ENCODE measurements at regions not wholly inside any gene's neighbourhood (a gene's known extent, or its start where the extent isn't known, plus 50 kb on each side); places are given as distances from the start of the nearest gene placed in this dataset.

- TF ChIP-seq POLR2G (IDR thresholded peaks at IDR 0.05; ENCODE audit: low read depth, low read length), result no peak
- ChIA-PET CTCF (ENCODE audit: low intra/inter-chr PET ratio, low total read pairs) (no interaction called here), POLR2A (no interaction called here)
- Histone ChIP-seq H3K9me3 (ENCODE audit: low read length) (peaks cover 45% of the 10 kb centered on the region), H2AFZ (ENCODE audit: low read length) (no peak overlapping the region), H3K4me2 (ENCODE audit: low read depth, low read length) (no peak overlapping the region), H3K27me3 (ENCODE audit: control insufficient read depth in 1 of 2, insufficient read depth in 2 of 2, low read length in 2 of 2) (no peaks in the 10 kb centered on the region), H3K4me3 (replicated peaks in 1 of 3; ENCODE audit: insufficient read depth in 1 of 3, low read depth in 2 of 3, low read length in 3 of 3) (no peak overlapping the region), H4K20me1 (ENCODE audit: insufficient read depth, low read length) (no peaks in the 10 kb centered on the region), H3K79me2 (ENCODE audit: insufficient read depth, low read length) (no peaks in the 10 kb centered on the region), H3K27ac (ENCODE audit: extremely low read length, insufficient read depth, low read length) (no peak overlapping the region), H3K4me1 (ENCODE audit: insufficient read depth, low read length) (no peaks in the 10 kb centered on the region), H3K36me3 (replicated peaks in 1 of 2; ENCODE audit: control insufficient read depth in 1 of 2, insufficient read depth in 2 of 2, low read length in 2 of 2) (no peaks in the 10 kb centered on the region), H3K9ac (ENCODE audit: insufficient read depth, low read depth, low read length) (no peak overlapping the region)
- DNase-seq (ENCODE audit: low spot score) (no peak), ATAC-seq (no peak), FAIRE-seq (no peak)
- intact Hi-C loops (cut with micrococcal nuclease; ENCODE audit: unreplicated experiment) (no loop called here), in situ Hi-C loops (cut with HindIII; ENCODE audit: extremely low pct_ligation_motif_present, low pct_unique_long_range_greater_than_20kb) (no loop called here)
- no TSS peak for BruUV-seq (replicated peaks)
- WGBS (ENCODE audit: low lambda C conversion rate), result 13% methylated on average over 4 of the region's 4 CpGs
Observed at GRCh38 chr2:13821255-13821880, 811.1 kb upstream of the LRATD1 start.

GRCh38 chr2:13822365-13822764, 810.2 kb upstream of the LRATD1 start:
- 2% methylated on average over 2 of the region's 2 CpGs for WGBS (ENCODE audit: low lambda C conversion rate)
- no peak for FAIRE-seq
- Histone ChIP-seq H3K4me2 (ENCODE audit: low read depth, low read length) (no peak overlapping the region), H3K79me2 (ENCODE audit: insufficient read depth, low read length) (no peaks in the 10 kb centered on the region), H4K20me1 (ENCODE audit: insufficient read depth, low read length) (no peaks in the 10 kb centered on the region), H2AFZ (ENCODE audit: low read length) (no peak overlapping the region), H3K36me3 (replicated peaks in 1 of 2; ENCODE audit: control insufficient read depth in 1 of 2, insufficient read depth in 2 of 2, low read length in 2 of 2) (no peaks in the 10 kb centered on the region), H3K4me1 (ENCODE audit: insufficient read depth, low read length) (no peaks in the 10 kb centered on the region), H3K4me3 (replicated peaks in 1 of 3; ENCODE audit: insufficient read depth in 1 of 3, low read depth in 2 of 3, low read length in 3 of 3) (no peak overlapping the region), H3K27me3 (ENCODE audit: control insufficient read depth in 1 of 2, insufficient read depth in 2 of 2, low read length in 2 of 2) (no peaks in the 10 kb centered on the region), H3K9me3 (ENCODE audit: low read length) (peaks cover 48% of the 10 kb centered on the region), H3K9ac (ENCODE audit: insufficient read depth, low read depth, low read length) (no peak overlapping the region), H3K27ac (ENCODE audit: extremely low read length, insufficient read depth, low read length) (no peak overlapping the region)
- ATAC-seq, result no peak
- no TSS peak for BruUV-seq (replicated peaks)
- in situ Hi-C loops (cut with HindIII; ENCODE audit: extremely low pct_ligation_motif_present, low pct_unique_long_range_greater_than_20kb) (no loop called here), intact Hi-C loops (cut with micrococcal nuclease; ENCODE audit: unreplicated experiment) (no loop called here)
- DNase-seq (ENCODE audit: low spot score), result no peak
- CTCF ChIA-PET (ENCODE audit: low intra/inter-chr PET ratio, low total read pairs), result no interaction called here
- POLR2A ChIA-PET, result no interaction called here
- TF ChIP-seq ZNF484 (CRISPR knock-in tag; IDR thresholded peaks at IDR 0.05; ENCODE audit: borderline replicate concordance, low read depth) (no peak), MAZ (IDR thresholded peaks at IDR 0.05; ENCODE audit: borderline replicate concordance, low read depth, low read length) (no peak), MAZ (CRISPR knock-in tag; IDR thresholded peaks at IDR 0.05; ENCODE audit: low read depth) (no peak), SP140L (CRISPR knock-in tag; IDR thresholded peaks at IDR 0.05; ENCODE audit: borderline replicate concordance) (no peak), DPF2 (CRISPR knock-in tag; IDR thresholded peaks at IDR 0.05; ENCODE audit: borderline replicate concordance, low read depth) (no peak), CTCF (CRISPR knock-in tag; IDR thresholded peaks at IDR 0.05) (no peak), ZNF317 (CRISPR knock-in tag; IDR thresholded peaks at IDR 0.05) (no peak), DNMT3B (CRISPR knock-in tag; conservative IDR thresholded peaks at IDR 0.05) (no peak), ZUFSP (CRISPR knock-in tag; IDR thresholded peaks at IDR 0.05; ENCODE audit: borderline replicate concordance) (no peak)

All from HepG2 (cell line).